Activated CD4-positive, CD25-positive, alpha-beta regulatory T cell (primary cell): ENCODE measurements at regions not wholly inside any gene's neighbourhood (a gene's known extent, or its start where the extent isn't known, plus 50 kb on each side); places are given as distances from the start of the nearest gene placed in this dataset.

Source experiments
- DNase-seq, 4 experiments: peaks; one replicate each; lab custom pipeline; 2025; lab: John Stamatoyannopoulos, UW

- DNase-seq = no peak
Measured at GRCh38 chr10:124346831-124347230, 71.9 kb downstream of the OAT start.

GRCh38 chr10:124345521-124345920 is 73.2 kb downstream of the OAT start:
- DNase-seq = no peak

DNA sequence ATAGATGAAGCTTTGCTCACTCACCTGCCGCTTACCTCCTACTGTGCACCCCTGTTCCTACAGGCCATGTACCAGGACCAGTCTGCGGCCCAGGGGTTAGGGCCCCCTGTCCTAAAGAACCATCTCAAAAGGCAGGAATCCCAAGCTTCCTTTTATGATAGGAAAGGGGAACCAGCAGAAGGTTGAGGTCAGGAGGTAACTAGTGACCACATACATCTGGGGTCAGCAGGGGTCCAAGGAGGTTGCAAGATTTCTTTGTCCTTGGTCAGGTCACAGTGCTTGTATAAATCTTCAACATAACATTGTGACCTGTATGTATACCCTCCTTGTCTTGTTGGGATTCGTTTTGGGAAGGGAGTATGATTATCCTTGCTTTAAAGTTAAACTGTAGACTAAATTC is 73.8 kb downstream of the OAT start:
- DNase-seq = no peak

GRCh38 chr10:124344266-124344590 is 74.5 kb downstream of the OAT start:
- DNase-seq = no peak

DNA sequence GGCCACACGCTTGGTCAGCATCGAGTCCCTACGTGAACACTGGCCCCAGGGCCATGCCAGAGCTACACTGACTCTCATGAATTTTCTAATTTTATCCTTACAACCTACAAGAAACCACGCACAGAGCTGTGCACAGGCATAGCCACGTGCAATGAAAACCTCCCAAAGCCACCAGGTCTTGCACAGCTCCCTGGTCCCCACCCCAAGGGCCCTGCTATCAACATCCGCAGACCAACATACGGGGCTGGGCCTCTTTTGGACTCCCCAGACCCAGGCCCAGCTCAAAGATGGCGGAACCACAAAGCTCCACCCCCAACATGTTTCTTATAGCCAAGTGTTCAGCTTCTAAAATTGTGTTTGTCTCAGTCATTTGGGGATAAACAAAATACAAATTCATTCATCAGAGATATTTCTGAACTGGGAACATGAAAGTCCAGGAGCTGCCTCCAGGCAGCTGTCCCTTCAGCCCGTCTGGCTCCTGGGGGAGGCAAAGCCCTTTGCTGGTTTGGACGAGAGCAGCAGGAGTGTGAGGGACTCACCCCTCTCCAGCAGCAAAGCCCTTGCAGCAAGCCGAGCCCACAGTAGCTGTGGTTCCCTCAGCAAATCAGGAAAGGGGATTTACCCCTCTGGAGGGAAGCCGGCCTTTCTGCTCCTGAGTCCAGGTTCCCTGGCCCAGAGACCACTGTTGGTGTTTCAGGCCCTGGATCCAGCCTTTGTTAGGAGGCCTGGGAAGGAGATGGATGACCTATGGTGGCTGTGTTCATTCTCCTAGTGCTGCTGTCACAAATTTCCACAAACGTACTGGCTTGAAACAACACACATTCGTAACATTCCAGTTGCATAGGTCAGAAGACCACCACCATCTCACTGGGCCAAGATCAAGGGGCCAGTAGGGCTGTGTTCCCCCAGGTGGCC is 75.1 kb downstream of the OAT start:
- no peak for DNase-seq

- no peak for DNase-seq
Measured at GRCh38 chr10:124342821-124343170, 75.9 kb downstream of the OAT start.

GRCh38 chr10:124342136-124342820 is 76.4 kb downstream of the OAT start:
- no peak for DNase-seq

- DNase-seq = no peak
Measured at GRCh38 chr10:124341768-124342135, 77.0 kb downstream of the OAT start.

GRCh38 chr10:124340033-124340760 is 78.5 kb downstream of the OAT start:
- no peak for DNase-seq

DNA sequence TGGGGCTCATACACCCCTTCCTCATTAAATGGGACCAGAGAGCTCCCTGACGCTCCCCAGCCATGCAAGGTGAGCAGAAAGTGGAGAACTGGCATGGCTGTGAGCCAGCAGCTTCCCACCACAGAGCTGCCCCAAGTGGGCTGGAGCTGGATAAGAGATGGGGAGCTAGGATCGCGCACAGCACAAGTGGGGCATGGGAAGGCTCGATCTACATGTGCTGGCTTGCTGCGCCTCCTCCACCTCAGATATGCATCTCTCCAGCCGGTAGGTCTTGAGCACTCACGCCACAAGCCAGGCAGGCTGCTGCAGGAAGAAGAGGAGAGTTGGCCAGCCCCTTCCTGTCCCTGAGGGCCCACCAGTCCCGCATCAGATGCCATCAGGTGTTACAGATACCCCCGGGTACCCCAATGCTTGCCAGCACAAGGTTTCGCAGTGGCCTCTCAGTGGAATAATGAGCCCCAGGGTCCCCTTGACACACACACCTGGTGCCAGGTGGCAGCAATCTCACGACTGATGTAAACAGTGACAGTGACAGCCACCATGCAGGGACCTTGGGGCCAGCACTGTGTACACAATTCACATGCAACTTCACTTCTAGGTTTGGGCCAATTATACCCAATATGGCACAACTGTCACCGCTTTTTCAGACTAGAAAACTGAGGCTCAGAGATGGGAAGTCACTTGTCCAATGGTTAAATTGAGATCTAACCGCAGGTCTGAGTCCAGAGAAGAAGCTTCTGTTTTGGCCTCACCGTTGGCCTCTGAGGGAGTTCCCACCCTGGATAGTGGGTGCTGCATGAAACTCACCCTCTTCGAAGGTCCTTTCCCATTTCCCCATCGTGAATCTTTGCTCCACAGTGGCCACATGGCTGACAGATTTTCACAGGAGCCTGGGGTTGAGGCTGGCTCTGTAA is 79.3 kb downstream of the OAT start:
- DNase-seq = no peak

DNA sequence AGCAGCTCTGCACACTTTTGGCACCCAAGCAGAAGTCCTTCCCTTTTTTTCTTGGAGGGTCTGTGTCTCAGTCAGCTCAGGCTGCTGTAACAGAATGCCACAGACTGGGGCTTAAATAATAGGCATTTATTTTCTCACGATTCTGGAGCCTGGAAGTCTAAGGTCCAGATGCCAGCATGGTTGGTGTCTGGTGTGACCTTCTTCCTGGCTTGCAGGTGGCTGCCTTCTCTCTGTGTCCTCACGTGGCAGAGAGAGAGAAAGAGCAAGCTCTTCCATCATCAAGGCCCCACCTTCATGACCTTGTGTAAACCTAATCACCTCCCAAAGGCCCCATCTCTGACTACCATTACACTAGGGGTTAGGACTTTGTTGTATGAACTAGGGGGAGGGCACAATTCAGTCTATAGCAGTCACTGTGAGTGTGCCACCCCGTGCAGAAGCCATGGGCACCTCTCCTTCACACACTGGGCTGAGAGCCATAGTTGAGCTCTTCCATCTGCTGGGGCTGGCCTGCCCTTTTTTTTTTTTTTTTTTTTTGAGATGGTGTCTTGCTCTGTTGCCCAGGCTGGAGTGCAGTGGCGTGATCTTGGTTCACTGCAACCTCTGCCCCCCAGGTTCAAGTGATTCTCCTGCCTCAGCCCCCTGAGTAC is 80.3 kb downstream of the OAT start:
- no peak for DNase-seq

DNA sequence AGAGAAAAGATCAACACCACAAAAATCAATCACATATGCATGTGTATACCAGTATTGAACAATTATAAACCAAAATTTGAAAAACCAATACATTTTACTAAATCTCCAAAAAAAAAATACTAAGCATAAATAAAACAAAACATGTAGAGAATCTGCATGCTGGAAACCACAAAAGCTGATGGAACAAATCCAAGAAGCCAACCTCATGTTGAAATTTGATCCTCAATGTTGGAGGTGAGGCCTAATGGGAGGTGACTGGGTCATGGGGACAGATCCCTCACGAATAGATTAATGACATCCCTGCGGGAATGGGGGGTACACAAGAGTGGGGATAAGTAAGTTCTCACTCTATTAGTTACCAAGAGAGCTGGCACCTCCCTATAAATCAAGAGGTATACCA is 82.5 kb downstream of the OAT start:
- no peak for DNase-seq

GRCh38 chr10:124333931-124334330 is 84.8 kb downstream of the OAT start:
- DNase-seq = no peak

GRCh38 chr10:124332426-124332825 is 86.3 kb downstream of the OAT start:
- DNase-seq = no peak

- DNase-seq = no peak
Measured at GRCh38 chr10:124329941-124330340, 88.8 kb downstream of the OAT start.

- no peak for DNase-seq
Measured at GRCh38 chr10:124329362-124329761, 89.4 kb downstream of the OAT start.

GRCh38 chr10:124328477-124329220 is 90.1 kb downstream of the OAT start:
- DNase-seq = no peak

- DNase-seq = no peak
Measured at GRCh38 chr10:124325998-124326636, 92.6 kb downstream of the OAT start.

- DNase-seq = no peak
Measured at GRCh38 chr10:124325633-124325914, 93.1 kb downstream of the OAT start.

DNA sequence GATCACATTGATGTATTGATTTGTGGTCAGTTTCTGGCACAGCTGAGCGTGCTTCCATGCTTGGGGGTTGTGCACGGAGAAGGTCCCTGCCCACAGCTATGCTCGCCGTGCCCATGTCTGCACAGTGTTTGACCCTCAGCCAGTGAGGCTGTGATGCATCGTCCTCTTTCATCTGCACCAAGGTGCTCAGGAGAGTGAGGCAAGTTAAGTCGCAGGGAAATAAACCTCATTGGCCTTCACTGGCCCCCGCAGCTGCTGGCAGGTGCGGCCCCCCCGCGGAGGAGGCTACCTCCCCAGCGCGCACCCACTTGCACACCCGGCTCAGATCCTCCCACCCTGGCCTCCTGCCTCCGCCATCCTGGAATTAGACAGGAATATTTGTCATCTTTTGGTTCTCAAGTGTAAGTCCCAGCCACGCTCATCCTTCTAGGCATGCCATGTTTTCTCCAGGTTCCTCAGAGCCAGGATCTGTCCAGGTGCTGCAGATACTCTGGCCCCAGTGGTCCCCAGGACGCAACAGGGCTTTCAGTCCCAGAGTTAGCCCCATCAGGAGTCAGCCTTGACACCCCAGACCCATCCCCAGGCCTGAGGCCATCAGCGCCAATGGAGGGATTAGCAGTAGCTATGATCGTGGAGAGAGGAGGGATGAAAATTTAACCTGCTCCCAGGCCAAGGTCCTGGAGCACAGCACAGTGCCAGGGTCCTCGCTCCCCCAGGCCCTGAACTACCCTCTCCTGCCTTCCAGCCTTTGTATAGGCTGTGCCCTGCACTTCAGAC is 93.7 kb downstream of the OAT start:
- no peak for DNase-seq
